ENCODE measurements at regions not wholly inside any gene's neighbourhood (a gene's known extent, or its start where the extent isn't known, plus 50 kb on each side); places are given as distances from the start of the nearest gene placed in this dataset.

DNA sequence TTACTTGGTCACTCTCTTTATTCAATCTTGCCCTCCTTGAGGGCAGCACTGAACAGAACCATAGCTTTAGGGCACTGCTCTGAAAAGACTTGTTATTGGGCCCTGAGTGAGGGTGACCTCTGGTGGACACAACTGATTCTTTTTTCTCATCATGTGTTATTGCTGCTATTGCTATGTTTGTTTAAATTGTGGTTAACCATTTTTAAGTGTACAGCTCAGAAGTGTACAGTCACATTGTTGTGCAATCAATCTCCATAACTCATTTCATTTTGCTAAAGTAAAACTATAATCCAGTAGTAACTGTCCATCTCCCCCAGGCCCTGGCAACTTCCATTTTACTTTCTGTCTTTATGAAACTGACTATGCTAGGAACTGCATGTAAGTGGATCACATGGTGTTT, 351.1 kb upstream of the RIOK2 start:
- FAIRE-seq, result no peak
- TF ChIP-seq, protein P1, sequence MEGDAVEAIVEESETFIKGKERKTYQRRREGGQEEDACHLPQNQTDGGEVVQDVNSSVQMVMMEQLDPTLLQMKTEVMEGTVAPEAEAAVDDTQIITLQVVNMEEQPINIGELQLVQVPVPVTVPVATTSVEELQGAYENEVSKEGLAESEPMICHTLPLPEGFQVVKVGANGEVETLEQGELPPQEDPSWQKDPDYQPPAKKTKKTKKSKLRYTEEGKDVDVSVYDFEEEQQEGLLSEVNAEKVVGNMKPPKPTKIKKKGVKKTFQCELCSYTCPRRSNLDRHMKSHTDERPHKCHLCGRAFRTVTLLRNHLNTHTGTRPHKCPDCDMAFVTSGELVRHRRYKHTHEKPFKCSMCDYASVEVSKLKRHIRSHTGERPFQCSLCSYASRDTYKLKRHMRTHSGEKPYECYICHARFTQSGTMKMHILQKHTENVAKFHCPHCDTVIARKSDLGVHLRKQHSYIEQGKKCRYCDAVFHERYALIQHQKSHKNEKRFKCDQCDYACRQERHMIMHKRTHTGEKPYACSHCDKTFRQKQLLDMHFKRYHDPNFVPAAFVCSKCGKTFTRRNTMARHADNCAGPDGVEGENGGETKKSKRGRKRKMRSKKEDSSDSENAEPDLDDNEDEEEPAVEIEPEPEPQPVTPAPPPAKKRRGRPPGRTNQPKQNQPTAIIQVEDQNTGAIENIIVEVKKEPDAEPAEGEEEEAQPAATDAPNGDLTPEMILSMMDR (IDR thresholded peaks at IDR 0.05; ENCODE audit: insufficient read depth, missing control alignments), result peak; percentile 54

DNA sequence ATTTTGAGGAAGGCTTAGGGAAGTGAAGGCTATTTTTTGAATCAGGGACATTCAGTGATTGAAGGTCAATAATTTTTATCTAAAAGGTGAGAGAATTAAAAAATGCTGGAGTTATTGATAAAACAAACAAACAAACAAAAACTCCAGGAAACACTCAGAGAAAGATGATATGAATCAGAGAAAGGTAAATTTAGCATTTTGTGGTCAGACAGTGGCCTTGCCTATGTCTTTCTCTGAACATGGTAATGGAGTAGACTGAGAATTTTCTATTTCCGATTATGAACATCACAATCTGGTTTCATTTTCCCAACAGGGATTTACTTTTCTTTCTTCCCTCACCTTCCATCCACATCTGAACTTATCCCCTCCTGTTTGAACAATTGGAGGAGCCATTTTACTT, 353.6 kb upstream of the RIOK2 start:
- no peak for FAIRE-seq
- DNase-seq (ENCODE audit: insufficient read length, low spot score), result no peak
- TF ChIP-seq, protein P1 (IDR thresholded peaks at IDR 0.05; ENCODE audit: insufficient read depth, missing control alignments), result no peak

More for the DNA sequence above, 351.1 kb upstream of the RIOK2 start:
- no peak for DNase-seq (ENCODE audit: insufficient read length, low spot score)

DNA sequence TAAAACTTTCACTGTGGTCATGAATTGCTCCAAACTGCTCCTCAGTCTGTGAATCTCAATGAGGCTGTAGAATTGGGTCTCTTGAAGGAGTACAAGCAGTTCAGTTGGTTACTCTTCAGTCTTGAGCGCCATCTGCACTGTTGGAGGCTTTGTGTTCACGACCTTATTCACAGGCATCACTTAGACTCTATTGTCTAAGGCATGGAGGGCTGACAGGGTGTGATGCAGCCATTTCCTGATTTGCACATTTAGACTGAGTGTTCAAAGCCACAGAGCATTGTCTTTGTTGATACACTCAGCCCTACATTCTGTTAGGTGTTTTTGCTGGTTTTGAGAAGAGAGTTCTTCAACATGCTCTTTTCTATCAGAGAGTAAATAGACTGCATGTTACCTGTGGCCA, 355.9 kb upstream of the RIOK2 start:
- FAIRE-seq (no peak), DNase-seq (ENCODE audit: insufficient read length, low spot score) (no peak)
- TF ChIP-seq, protein P1 (IDR thresholded peaks at IDR 0.05; ENCODE audit: insufficient read depth, missing control alignments), result no peak

DNA sequence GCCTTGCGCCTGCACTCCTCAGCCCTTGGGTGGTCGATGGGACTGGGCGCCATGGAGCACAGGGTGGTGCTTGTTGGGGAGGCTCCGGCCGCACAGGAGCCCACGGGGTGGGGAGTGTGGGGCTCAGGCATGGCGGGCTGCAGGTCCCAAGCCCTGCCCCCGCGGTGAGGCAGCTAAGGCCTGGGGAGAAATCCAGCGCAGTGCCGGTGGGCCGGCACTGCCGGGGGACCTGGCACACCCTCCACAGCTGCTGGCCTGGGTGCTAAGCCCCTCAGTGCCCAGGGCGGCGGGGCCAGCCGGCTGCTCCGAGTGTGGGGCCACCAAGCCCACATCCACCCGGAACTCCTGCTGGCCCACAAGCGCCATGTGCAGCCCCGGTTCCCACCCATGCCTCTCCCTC, 358.8 kb upstream of the RIOK2 start:
- DNase-seq (ENCODE audit: insufficient read length, low spot score) (no peak), FAIRE-seq (no peak)
- TF ChIP-seq, protein P1 (IDR thresholded peaks at IDR 0.05; ENCODE audit: insufficient read depth, missing control alignments), result no peak

DNA sequence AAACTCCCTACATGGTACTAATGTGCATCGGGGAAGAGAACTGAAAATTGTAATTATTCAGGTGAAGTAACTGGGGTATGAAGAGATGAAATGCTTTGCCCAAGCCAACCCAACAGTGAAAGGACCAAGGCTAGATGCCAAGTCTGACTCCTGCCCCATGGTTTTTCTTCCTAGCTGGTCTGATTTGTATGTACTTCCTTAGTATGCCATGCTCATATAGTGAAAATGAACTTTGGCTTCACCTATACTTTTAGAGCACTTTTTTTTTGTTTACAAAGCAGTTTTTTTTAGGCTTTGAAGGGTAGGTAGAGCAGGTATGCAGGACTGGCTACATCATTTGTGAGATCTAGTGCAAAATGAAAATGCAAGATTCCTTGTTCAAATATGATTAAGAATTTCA, 359.4 kb upstream of the RIOK2 start:
- TF ChIP-seq, protein P1 (IDR thresholded peaks at IDR 0.05; ENCODE audit: insufficient read depth, missing control alignments), result no peak
- FAIRE-seq (no peak), DNase-seq (ENCODE audit: insufficient read length, low spot score) (no peak)

DNA sequence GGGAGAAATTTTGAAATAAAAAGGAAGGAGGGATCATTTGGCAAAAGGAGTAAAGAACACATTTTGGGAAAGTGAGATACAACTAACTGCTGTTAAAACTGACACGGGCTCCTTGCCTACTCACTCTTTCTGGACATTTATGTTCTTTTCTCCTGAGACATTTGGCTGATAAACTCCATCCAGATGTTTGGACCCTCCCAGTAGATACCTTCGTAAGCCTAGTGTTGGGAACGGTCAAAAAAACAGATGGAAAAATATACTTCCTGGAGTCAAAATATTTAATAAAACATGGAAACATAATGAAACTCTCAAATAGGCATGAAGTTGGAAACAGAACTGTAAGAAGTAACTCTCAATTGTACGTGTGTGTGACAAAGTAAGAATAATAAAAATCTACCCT, 360.1 kb upstream of the RIOK2 start:
- DNase-seq (ENCODE audit: insufficient read length, low spot score), result no peak
- TF ChIP-seq, protein P1 (IDR thresholded peaks at IDR 0.05; ENCODE audit: insufficient read depth, missing control alignments), result no peak
- FAIRE-seq, result no peak

DNA sequence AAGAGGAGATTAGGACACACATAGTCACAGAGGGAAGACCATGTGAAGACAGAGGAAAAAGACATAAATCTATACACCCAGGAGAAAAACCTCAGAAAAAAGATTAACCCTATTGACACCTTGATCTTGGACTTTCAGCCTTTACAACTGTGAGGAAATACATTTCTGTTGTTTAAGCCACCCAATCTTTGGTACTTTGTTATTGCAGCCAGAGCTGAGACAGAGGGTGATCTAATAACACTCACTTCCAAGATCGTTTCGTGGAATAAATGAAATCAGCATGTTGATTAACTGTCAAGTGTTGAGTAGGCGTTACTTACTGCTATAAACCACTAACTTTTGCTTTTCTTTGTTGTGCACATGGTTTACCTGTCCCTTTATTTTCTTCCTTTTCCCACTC, 361.2 kb upstream of the RIOK2 start:
- TF ChIP-seq, protein P1 (IDR thresholded peaks at IDR 0.05; ENCODE audit: insufficient read depth, missing control alignments), result no peak
- DNase-seq (ENCODE audit: insufficient read length, low spot score) (no peak), FAIRE-seq (no peak)
